ENCODE measurements at regions not wholly inside any gene's neighbourhood (a gene's known extent, or its start where the extent isn't known, plus 50 kb on each side); places are given as distances from the start of the nearest gene placed in this dataset.
"Not testable (repeated sequence)": the region's sequence is repeated elsewhere in the genome, so short reads cannot be mapped to it uniquely, and the experiment has no call there.

DNA sequence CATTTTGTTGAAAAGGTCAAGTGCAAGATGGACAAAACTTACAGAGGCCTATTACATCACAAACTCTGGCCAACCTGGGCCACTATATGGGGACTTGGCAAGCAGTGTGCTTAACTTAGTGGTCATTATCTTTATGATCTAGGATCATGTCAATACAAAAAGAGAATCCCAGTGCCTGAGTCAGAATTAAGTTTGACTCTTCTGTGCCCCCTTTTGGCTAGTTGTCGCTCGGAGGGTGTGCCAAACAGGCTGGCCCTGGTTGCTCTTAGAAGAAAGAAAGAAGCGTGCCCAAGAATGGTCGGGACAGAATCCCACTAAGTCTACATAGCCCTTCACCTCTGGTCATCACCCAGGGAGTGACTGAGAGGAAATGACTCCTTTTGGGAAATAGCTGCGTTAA is 100.1 kb downstream of the EIF4E start:
- DNase-seq = no peak

DNA sequence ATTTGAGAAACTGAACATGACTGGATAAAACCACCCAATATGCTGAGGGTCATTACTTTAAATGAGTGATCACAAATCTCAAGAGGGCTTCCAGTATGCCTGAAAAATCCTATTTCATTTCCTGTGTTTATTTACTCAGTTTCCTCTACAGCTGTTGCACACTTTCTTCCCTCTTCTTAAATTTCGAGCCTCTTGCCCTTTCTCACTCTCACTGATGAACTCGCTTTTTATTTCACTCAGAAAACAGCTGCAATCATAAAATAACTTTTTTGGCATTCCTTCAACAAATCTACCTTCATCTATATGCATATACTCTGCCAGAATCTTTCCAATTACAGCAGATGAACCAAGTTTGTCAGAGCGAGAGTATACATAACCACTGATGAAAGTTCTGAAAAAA is 101.3 kb downstream of the EIF4E start:
- DNase-seq = no peak

DNA sequence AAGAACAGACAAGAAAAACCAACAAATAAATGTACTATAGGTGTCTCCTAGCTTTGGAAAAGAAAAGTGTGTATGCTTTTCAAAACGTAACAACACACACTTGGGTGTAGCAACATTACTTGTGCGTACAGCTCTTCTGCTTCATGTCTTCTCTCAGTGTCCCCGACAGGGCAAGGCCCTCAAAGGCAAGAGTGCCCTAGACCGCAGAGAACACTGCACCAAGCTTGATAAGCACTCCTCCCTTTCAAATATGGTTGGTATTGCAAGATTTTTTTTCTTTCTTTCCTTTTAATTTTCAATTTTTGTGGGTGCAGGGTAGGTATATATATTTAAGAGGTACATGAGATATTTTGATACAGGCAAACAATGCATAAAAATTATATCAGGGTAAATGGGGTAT is 106.8 kb downstream of the EIF4E start:
- DNase-seq = no peak

DNA sequence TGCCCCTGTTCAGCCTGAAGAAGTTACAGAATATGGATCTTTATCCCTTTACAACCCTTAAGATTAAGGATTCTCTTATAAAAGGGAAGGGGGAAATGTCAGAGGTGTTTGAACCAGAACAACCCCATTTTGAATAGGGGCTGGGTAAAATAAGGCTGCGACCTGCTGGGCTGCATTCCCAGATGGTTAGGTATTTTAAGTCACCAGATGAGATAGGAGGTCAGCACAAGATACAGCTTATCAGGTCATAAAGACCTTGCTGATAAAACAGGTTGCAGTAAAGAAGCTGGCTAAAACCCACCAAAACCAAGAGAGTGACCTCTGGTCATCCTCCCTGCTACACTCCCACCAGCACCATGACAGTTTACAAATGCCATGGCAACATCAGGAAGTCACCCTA is 110.8 kb downstream of the EIF4E start:
- DNase-seq = not testable (repeated sequence)

DNA sequence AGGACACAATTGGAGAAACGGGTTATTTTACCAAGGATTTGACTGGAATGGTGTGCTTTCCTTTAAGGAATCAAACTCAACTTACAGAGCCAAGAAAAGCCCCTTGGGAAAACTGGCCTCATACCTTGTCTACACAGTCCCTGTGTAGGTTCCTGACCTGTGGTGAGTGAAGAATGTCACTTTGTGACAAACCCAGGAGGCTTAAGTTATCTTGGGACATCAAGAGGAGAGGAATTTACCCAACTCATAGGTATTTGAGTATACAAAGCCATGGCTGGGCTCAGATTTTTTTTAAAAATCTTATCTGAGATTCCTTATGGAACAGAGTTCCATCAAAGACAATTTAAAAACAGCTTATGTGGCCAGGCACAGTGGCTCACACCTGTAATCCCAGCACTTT is 112.1 kb downstream of the EIF4E start:
- DNase-seq = no peak

DNA sequence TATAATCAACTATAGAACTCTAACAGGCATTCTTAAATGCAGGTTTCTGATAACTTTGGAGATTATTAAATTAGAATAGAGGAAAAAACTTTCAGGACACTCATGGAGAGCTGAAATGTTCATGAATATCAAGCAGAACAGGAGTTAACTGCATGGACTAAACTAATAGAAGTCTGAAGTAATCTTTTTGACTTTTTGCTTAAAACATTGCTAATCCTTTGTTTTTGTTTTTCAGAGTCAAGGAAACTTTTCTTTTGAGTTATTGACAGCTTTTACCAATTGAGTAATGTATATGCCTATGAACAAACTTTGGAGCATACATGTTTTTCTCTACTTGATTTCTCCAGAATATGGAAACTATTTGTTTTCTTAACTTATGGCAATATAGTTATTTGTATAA is 112.5 kb downstream of the EIF4E start:
- no peak for DNase-seq

DNA sequence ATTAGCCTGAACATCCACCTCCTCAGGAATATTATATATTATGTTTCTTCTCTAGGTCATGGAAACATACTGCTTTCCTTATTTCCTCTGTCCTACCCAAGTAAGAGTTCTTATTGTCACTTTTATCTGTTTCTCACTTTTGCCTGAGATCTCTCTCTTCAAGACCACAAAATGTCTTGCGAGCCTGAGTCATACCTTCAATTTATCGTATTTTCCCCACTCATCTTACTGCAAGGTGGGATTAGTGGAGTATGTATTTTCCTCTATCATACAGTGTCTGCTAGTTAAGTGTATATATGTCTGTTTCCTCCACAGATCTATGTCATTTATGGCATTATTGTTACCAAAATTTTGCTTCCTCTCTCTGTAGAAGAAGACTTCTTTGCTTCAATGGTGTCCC is 124.5 kb downstream of the EIF4E start:
- no peak for DNase-seq

DNA sequence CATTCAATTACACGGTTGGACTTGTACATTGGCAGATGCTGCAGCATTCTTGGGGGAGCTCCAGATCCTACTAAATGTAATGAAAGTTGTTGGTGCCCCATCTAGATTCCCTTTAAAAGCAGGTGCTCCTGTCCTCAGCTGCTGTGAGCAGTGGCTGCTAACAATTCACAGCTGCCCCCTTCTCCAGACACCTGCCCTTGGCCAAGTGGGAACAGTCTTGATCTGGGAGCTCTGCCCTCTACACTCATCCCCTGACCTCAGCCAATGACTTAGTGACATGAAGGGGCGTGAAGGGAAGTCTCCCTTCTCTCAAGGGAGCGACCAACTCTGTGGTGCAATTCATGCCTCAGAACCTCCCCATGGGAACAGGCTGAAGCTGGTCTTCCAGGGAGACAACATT is 125.7 kb downstream of the EIF4E start:
- no peak for DNase-seq

DNA sequence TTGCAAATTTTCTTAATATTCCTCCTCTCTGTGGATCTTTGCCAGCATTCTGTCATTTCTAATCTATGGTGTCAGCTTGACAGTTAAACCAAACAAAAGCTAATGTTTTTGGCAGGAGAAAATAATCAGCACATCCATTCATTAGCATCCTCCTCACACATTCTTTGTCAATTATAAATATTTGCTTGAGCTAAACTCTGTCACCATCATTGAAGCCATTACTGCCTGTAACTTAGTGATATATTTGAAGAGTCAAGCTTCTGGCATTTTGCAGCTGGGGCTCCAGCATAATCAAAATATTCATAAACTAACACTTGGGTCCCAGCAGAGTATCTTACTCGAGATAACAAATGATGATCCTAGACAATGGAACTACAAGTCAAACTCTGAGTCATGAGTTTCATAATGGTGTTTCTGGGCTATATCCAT is 126.1 kb downstream of the EIF4E start:
- DNase-seq = no peak

DNA sequence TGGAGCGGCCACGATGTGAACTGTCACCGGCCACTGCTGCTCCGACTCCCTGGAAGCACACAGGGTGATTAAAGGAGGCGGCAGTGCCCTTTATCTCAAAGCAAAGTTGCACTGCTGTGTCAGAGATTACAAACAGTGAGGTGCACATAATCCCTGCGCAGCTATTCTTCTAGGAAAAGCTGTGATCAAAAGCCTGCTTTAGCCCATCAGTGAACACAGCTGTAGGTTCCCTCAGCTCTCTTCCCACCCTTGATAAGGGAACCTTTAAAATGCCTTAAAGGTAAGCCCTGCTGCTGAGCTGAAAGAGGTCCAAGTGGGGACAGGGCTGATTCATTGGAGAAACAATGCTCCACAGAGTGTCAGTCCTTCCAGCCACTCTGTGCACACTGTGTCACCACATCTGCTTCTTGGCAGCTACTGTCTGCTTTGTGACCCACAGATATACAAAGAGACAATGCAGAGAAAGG is 127.6 kb downstream of the EIF4E start:
- DNase-seq = no peak

DNA sequence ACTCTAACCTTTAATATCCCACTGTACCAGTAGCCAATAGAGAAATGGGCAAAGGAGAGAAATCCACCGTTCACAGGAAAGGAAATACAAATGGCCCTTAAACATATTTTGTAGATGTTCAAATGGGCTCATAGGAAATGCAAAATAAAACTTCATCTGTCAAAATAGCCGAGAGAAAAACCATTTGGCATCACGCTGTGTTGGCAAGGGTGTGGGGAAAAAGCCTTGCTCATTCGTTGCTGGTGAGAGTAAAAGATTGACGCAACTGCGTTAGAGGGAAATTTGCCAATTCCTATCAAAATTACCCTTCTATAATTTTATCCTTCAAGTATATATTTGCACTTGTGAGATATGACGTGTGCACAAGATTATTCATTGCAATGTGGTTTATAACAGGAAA is 131.9 kb downstream of the EIF4E start:
- DNase-seq = no peak

DNA sequence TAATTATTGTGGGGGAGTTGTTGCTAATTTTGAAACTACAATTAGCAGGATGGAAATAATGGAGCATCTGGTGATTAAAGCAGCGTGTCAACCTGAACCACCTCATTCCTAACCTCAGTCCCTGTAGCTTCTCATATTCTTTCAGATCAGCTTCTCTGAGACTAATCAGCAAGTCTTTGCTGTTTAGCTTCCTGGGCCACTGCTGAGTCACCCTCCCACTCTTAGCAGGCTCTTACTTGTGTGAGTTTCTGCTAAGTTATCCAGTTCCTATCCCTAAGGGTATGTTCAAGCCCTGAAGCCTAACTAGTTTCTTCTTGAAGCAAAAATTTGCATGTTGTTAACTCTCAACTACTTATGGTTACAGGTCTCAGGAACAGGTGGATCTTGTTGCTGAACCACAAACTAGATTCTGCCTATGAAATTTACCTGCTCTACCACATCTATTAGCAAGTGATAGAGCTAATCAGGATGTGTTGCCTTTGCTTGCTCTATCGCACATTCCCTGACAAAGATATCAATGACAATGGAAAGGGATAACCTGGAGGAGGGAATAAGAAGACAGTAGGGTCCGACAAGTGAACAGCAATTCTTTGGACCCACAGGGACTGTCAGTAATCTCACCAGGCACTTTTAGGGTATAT is 134.2 kb downstream of the EIF4E start:
- DNase-seq = no peak

DNA sequence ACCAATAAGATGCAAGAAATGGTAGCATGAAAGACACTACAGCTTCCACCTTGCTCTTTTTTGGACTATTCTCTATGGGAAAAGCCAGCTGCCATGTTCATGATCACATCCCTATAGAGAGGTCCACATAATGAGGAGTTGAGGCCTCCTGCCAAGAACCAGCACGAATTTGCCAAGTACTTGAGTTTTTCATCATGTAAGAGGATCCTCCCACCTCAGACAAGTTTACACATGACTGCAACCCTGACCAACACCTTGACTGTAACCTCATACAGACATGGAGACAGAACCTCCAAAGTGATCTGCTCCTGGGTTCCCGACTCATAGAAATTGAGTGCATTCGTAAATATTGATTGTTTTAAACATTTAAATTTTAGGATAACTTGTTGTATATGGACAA is 135.2 kb upstream of the TSPAN5 start:
- peak; percentile 30 for DNase-seq

DNA sequence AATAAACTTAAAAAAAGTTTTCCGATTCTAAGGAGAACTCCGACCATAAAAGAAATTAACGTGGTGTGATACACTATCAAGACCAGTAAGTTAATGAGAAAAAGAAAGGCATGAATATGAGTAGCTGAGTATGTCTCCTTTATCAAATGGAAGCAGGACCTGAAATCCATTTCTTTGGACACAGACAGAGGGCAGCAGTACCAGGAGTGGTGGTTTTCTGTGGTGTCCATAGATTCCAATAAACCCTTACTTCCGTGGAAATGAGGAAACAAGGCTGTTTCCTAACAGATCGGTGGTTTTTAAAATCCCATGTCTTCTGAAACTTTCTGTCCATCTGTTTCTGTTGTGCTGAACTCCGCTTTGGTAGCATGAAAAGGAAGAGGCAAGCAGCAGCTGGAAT is 128.5 kb upstream of the TSPAN5 start:
- DNase-seq = no peak

DNA sequence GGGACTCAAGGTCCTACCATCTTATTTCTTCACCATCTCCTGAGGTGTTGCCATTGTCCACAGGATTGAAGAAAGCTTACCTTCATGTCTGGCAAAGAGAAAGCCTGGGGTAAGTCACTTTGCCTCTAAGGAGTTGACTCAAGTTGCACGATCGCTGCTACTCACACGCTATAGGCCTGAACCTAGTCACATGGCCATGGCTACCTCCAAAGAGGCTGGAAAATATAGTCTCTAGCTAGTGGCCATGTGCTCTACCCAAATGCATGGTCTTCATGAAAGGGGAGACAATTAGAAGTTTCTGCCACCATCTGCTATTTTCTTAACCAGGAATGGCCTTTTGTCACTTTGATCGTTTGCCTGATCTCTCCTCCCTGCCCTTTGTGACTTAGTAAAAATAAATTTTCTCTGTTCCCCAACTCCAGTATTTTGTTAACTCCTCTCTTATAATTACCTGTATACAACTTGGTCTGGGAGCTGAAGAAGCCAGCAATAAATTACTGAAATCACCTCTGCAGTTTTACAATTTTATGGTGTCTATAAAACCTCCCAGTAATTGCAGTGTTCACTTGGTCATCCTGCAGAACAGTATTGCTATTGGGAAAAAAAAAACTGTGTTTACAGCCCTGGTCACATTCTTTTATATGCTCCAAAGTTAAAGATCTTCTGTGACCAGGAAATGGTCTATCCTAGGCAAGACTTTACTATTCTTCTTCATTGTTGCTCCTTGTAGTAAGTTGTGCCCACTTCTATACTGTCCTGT is 126.7 kb upstream of the TSPAN5 start:
- DNase-seq = no peak

DNA sequence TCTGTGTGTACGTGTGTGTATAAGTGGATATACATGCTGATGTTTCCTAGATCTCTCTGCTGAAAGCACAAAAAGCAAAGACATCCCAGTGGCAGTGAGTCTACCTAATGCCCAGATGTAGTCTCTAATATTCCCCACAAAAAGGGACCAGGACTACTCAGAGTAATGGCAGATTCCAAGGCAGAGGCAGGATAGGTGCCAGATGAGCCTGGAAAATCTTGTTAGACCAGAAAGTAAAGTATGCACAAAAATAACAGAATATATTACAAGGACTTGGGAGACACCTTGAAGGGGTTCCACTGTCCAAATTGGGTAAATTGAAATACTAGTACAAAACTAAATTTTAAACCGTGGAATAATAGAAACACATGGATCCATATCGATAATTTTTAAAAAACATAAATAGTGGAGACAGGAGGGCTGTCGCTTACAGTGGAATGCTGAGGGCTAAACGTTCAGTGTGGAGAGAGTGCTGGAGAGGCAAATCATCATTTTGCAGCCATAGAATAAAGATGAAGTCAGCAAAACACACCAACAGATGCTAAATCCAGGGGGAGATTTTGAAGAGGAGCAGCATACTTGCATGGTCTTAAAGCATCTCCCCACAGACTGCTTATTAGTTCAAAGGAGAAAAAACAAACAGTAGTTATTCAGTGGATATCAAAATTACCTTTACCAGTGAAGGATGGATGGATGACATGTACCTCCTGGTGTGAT is 123.4 kb upstream of the TSPAN5 start:
- DNase-seq = no peak

DNA sequence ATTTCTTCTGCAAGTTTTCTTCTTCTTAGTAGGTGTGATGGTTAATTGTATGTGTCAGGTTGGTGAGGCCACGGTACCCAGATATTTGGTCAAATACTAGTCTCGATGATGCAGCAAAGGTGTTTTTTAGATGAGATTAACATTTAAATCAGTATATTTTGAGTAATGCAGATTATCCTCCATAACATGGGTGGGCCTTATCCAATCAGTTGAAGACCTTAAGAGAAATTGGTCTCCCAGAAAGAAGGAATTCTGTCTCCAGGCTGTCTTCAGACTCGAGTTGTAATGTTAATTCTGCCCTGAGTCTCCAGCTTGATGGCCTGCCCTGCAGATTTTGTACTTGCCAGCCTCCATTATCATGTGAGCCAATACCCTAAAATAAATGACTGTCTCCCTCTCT is 122.5 kb upstream of the TSPAN5 start:
- DNase-seq = no peak

DNA sequence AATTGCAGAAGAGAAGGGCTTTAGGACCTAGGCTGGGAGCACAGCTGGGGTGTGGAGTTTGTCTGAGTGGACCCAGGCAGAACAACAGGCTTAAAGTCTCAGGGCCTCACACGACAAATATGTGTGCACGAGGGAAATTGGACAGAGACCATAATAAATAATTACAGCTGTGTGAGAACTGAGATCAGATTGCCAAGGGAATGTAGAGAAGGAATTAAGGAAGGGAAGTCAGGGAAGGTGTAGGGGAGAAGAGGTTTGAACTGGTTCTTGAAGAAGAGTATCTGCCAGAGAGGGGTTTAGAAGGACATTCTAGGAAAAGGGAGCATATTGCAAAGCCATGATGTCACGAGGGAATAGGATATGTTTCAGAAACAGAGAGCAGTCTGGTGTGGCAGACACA is 120.7 kb upstream of the TSPAN5 start:
- no peak for DNase-seq

DNA sequence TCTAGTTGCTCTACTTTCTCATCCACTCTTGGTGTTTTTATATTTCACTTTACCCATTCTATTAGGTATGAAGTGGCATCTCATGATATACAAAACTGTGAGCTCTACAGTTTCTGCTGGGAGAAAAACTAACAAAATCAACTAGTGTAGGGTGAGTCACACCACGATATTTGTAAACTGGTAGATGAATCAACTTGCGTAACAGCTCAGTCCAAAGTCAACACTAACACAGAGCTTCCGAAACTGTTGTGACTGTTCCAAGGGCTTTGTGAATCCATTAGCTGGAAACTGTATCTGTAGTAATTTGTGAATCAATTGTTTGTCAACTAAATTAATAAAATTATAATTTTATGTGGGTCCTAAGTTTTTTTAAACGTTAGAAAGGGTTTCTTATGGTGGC is 119.8 kb upstream of the TSPAN5 start:
- DNase-seq = no peak

DNA sequence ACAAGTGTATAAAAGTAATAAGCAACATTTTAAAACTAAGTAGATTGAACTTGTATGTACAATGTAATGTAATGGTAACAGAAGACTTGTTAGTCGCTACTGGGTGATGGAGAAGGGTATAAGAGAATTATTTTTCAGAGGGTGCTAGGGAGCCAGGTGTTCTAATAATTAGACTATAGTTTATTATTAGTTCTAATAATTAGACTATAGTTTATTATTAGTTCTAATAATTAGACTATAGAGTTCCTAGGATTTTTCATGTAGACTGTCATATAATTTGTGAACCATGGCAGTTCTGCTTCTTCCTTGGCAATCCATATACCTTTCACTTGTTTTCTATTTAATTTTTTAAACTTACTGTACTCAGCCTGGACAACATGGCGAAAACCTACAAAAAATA is 117.3 kb upstream of the TSPAN5 start:
- no peak for DNase-seq

DNA sequence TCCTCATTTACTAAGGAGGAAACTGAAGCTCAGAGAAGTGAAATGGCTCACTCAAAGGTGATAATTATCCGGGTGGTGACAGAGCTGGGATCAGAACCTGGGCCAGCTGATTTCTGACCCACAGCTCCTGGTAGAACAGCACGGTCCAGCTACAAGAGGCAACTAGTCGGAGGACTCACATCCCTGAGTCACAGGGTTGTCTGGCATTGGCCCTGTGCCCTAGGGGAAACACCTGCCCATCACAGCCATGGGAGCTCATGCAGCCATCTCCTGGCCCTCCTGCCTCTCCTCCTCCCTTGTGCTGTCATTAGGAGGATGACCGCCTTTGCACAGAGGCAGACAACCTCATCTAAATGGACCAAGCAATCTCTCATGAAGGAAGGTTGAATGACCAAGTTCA is 115.2 kb upstream of the TSPAN5 start:
- DNase-seq = no peak

DNA sequence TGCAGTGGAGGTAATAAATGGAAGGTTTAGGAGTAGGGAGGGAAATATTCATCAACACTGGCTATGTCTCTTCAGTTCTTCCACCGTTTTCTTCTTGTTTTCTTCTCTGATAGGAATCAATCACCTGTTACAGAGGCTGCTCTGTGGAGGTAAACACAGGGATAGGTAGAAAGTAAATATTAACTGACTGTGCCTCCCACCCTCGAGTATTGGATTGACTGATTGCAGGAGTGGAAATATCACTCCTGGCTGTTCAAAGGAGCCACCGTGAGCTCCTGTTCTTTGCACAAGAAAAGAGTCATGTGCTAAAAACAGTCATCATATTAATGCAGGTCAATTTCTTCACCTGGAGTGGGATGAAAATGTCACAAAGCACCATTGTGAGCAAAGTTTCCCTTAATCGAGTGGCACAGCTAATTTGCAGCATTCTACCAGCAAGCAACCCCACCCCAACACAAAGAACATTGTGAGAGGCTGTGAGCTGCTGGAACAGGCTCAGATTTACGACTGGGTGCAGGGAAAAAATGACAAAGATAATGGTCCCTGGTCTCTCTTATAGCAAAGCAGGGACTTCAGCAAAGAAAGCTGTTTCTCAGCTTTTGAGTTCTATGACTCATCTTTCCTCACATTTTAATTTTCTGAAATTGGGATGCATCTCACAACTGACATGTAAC is 113.7 kb upstream of the TSPAN5 start:
- DNase-seq = no peak

DNA sequence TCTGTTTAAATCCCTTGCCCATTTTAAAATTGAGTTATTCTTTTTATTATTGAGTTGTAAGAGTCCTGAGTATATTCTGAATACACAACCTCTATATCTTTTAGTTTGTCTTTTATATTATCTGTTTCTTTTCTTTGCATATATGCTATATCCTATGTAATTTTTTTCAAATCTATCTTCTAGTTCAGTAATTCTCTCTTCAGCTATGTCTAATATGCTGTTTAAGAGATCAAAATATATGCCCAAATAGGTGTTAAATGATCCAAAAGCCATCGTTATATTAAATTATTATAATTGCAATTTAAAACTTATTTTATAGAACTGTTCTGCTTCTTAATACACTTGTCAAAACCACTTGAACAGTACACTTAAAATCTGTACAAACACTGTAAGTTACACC is 107.4 kb upstream of the TSPAN5 start:
- no peak for DNase-seq

DNA sequence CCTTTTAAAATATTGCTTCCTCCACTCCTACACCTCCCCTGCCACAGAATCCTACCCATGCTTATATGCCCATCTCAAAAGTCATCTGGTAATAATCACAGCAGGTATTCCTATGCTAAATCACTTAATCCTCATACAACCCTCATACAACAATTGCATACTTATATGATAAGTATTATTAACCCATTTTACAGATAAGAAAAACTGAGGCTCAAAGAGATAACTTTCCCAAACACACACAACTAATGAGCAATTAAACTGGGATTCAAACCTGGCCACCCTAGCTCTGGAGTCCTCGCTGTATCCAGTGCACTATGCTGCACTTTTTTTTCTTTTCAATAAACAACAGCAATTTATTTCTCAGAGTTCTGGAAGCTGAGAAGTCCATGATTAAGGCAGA is 99.8 kb upstream of the TSPAN5 start:
- DNase-seq = no peak
